ENCODE measurements at regions not wholly inside any gene's neighbourhood (a gene's known extent, or its start where the extent isn't known, plus 50 kb on each side); places are given as distances from the start of the nearest gene placed in this dataset.

DNA sequence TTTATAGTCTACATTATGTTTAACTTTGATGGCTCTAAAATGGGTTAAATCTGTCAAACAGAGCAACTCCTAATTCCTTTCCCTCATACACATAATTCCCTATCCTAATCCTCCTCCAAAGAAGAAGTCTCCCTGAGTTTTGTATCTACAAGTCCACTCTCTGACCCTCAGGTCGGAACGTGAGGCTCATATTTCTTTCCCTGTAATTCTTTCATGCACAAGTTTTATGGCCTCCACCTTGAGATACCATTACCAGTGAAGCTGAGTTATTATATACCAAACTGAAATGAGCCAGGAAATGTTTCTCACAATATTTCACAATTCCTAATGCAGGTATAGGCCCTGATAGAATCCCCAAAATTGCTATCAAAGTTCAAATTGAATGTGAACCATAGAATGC lies 106.4 kb downstream of the CASP12 start:
- TF ChIP-seq POLR2A (IDR thresholded peaks at IDR 0.05) (no peak), POLR2AphosphoS5 (IDR thresholded peaks at IDR 0.05) (no peak)
- TF ChIP-seq, protein P1, sequence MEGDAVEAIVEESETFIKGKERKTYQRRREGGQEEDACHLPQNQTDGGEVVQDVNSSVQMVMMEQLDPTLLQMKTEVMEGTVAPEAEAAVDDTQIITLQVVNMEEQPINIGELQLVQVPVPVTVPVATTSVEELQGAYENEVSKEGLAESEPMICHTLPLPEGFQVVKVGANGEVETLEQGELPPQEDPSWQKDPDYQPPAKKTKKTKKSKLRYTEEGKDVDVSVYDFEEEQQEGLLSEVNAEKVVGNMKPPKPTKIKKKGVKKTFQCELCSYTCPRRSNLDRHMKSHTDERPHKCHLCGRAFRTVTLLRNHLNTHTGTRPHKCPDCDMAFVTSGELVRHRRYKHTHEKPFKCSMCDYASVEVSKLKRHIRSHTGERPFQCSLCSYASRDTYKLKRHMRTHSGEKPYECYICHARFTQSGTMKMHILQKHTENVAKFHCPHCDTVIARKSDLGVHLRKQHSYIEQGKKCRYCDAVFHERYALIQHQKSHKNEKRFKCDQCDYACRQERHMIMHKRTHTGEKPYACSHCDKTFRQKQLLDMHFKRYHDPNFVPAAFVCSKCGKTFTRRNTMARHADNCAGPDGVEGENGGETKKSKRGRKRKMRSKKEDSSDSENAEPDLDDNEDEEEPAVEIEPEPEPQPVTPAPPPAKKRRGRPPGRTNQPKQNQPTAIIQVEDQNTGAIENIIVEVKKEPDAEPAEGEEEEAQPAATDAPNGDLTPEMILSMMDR (IDR thresholded peaks at IDR 0.05 in 8 of 11, conservative IDR thresholded peaks at IDR 0.05 in 3 of 11), result no peak
